Brain microvascular endothelial cell (primary cell): ENCODE measurements at regions not wholly inside any gene's neighbourhood (a gene's known extent, or its start where the extent isn't known, plus 50 kb on each side); places are given as distances from the start of the nearest gene placed in this dataset.
A peak's percentile ranks its signal among the peaks of the same experiment; 100 is the strongest.

ENCODE experiments used
- DNase-seq: peaks from one replicate; pipeline ENCODE4 v3.0.0-alpha.2; 2020
- H3K27ac ChIP-seq: fragments of 250-450 bp; sonication (Bioruptor Pico); 2 replicates; pipeline ENCODE4 v1.5.1; 2020; ENCODE audit warnings: mild to moderate bottlenecking, moderate library complexity
- H3K27me3 ChIP-seq: fragments of 250-450 bp; sonication (Bioruptor Pico); replicated peaks from 2 replicates; pipeline ENCODE4 v1.5.1; 2020; ENCODE audit warnings: mild to moderate bottlenecking
- H3K36me3 ChIP-seq: fragments of 250-450 bp; sonication (Bioruptor Pico); replicated peaks from 2 replicates; pipeline ENCODE4 v1.5.1; 2020; ENCODE audit warnings: mild to moderate bottlenecking
- H3K4me3 ChIP-seq: 2 replicates; pipeline ENCODE4 v1.5.1; 2011; ENCODE audit warnings: low read depth, mild to moderate bottlenecking, control low read depth, low read length, moderate library complexity
- in situ Hi-C: cut with HindIII; loops from 2 replicates; pipeline ENCODE4 v1.10.0; 2017; ENCODE audit warnings: low sequenced_read_pairs, low pct_ligation_motif_present
- TF ChIP-seq, protein P1 (sequence below): IDR thresholded peaks from 2 replicates; pipeline ENCODE4 v1.5.1; 2011; ENCODE audit warnings: low read depth, mild to moderate bottlenecking, moderate library complexity, low read length, control low read depth, inconsistent platforms; ENCODE audit errors: missing control alignments

DNA sequence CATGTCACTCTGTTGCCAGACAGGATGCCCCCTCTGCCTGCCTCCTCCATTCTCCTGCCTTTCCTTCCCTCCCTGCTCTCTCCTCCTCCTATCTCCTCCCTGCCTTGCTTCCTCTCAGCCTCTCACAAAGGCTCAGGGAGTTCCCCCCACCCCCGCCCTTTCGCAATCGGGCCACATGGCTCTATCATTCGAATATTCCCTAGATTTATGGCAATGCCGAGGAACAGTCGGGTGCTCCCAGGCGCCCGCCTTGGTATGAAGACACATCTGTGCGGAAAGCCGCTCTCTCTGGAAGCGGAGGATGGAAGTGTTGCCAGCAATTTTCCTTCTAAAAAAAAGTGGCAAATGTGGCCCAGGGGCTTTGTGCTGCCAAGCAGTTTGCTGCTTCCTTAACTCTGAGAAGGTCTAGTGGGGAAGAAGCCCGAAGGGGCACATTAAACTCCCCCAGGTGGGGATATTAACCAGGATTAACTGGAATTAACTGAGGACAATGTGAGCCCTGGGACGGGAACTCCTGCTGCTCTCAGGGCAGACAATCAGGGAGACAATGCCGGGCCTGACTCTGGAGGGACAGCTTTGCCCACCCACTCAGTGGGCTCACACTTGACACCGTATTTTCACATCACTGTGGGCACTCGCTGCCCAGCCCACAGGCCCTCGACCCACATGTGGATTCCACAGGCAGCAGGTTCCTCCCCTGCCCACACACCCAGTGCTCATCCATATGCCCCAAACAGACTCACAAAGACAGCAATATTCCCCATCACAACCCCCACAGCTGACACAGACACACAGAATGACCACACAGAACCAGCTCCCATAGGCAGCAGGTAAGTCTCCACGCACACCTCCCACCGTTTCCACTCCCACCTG lies 88.4 kb upstream of the SMNDC1 start:
- H3K27ac ChIP-seq = no peak overlapping the region

DNA sequence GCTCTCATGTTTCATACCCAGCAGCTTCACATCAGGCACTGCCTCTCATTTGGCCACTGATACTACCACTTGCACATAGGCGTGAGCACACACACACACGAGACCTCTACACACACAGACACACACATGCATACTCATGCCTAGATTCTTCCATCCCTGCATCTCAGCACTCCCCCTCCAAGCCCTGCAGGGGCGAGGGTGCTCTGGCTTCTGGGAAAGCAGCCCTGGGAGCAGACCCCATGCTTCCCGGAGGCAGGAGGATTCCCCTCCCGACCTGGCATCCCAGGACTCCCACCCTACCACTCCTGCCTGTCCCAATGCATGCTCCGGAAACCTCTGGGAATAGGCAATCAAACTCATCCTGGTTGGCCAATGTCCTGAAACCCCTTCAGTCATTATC lies 89.1 kb upstream of the SMNDC1 start:
- in situ Hi-C loops = no loop called here
- Histone ChIP-seq H3K4me3 (no peak overlapping the region), H3K36me3 (no peaks in the 10 kb centered on the region), H3K27me3 (no peaks in the 10 kb centered on the region), H3K27ac (no peak overlapping the region)
- no peak for DNase-seq
- TF ChIP-seq, protein P1, sequence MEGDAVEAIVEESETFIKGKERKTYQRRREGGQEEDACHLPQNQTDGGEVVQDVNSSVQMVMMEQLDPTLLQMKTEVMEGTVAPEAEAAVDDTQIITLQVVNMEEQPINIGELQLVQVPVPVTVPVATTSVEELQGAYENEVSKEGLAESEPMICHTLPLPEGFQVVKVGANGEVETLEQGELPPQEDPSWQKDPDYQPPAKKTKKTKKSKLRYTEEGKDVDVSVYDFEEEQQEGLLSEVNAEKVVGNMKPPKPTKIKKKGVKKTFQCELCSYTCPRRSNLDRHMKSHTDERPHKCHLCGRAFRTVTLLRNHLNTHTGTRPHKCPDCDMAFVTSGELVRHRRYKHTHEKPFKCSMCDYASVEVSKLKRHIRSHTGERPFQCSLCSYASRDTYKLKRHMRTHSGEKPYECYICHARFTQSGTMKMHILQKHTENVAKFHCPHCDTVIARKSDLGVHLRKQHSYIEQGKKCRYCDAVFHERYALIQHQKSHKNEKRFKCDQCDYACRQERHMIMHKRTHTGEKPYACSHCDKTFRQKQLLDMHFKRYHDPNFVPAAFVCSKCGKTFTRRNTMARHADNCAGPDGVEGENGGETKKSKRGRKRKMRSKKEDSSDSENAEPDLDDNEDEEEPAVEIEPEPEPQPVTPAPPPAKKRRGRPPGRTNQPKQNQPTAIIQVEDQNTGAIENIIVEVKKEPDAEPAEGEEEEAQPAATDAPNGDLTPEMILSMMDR = no peak

More for the DNA sequence above, 88.4 kb upstream of the SMNDC1 start:
- Histone ChIP-seq H3K36me3 (no peaks in the 10 kb centered on the region), H3K4me3 (no peak overlapping the region), H3K27me3 (no peaks in the 10 kb centered on the region)
- TF ChIP-seq, protein P1 = no peak
- in situ Hi-C loops = no loop called here
- DNase-seq = no peak

DNA sequence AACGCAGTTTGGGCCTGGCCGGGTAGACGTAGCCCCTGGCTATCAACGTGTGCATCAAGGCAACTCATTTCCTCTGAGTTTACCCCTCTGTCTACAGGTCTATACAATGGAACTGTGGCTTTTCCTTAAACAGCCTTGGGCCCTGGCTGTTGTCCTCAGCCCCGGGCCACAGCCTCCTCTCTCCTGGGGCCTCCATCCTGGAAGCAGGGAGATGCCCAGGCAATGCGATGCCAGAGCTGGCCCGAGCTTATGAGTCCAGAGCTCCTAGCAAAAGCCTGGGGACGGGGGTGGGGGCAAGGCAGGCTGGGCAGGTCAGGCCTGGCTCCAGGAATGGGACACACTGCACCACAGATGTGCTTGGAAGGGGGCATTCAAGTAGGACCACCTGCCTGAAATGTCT lies 89.6 kb upstream of the SMNDC1 start:
- in situ Hi-C loops = no loop called here
- no peak for DNase-seq
- H3K4me3 ChIP-seq = no peak overlapping the region
- H3K27ac ChIP-seq = no peak overlapping the region
- TF ChIP-seq, protein P1 = no peak
- H3K36me3 ChIP-seq = no peaks in the 10 kb centered on the region
- no peaks in the 10 kb centered on the region for H3K27me3 ChIP-seq

DNA sequence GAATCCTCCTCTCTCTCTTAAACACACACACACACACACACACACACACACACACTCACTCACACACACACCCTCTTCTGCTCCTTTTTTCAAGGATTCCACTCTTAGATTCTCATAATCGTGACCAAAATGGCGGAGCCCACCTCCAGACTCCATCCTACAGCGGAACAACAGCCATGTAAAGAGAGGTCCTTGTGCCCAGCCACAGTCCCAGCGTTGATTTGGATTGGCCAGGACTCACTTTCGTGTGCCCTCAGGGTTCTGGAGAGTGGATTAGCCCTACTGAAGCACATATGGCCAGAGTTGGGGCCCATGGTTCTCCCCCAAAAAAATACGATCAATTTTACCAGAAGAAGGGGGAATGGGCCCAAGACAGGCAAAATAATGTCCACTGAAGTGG lies 90.2 kb upstream of the SMNDC1 start:
- Histone ChIP-seq H3K27me3 (no peaks in the 10 kb centered on the region), H3K36me3 (no peaks in the 10 kb centered on the region), H3K4me3 (no peak overlapping the region), H3K27ac (no peak overlapping the region)
- no peak for DNase-seq
- in situ Hi-C loops = no loop called here
- TF ChIP-seq, protein P1 = no peak

DNA sequence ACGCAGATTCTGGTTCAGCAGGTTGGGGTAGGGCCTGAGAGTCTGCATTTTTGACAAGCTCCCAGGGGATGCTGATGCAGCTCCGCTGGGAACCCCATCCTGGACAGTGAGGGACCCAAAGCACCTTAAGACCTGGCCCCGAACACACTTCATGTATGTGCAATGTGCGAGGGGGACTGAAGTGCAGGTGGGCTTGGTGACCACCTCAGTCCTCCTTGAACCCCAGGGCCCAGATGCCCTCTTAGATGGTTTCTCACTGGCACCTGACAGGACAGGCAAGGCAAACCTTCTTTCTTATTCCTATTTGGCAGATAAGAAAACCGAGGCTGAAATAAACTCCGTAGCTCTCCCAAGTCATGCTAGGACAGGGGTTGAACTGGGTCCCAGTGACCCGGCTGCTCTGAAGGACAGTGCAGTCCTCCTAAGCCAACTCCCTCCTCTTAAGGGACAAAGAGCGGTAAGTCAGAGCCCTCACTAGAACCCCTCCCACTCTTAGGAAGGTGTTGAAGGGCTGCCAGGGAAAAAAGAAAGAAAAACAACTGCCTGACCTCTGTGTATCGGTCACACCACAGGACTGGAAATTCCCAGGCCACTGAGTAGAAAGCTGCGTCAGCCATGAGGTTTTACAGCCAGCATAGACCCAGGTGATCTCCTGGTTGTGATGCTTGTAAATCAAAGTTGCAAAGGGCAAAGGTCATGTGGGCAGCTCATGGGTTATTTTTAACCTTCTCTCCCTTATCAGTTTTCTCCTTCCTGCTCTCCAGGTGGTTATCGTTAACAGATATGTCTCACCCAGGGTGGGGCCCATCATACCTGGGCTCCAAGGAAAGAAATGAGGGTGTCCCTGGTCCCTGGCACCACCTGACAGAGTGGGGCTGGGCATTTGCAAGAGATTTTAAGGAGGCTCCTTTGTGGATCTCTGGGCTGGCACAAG lies 90.9 kb upstream of the SMNDC1 start:
- no peak overlapping the region for H3K4me3 ChIP-seq
- H3K27ac ChIP-seq = peak overlapping the region; percentile 71
- no peaks in the 10 kb centered on the region for H3K27me3 ChIP-seq
- in situ Hi-C loops = no loop called here
- peak; percentile 99 for DNase-seq
- no peaks in the 10 kb centered on the region for H3K36me3 ChIP-seq
- TF ChIP-seq, protein P1 = no peak
